ENCODE measurements at regions not wholly inside any gene's neighbourhood (a gene's known extent, or its start where the extent isn't known, plus 50 kb on each side); places are given as distances from the start of the nearest gene placed in this dataset.

DNA sequence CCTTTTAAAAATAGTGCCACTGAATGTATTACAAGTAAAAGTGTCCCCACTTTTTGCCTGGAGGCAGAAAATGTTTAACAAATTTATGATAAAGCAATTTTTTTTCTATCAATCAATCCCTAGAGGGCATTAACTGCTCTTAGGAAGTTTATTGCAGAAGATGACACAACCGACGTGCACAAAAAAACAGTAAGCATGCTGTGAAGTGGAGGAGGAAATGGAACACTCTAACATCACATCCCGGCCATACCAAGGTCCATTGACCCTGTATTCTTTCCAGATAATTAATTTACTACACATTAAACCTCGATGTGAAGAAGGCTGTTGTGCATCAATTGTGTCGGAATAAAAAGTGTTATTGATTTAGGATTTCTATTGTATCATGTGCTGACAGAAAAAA is 264.9 kb upstream of the NR5A2 start:
- Histone ChIP-seq H3K9me3 (peaks cover 6% of the 10 kb centered on the region), H3K4me3 (no peak overlapping the region), H3K36me3 (no peaks in the 10 kb centered on the region), H3K27ac (no peak overlapping the region), H3K27me3 (no peaks in the 10 kb centered on the region), H3K4me1 (no peaks in the 10 kb centered on the region)
- TF ChIP-seq POLR2AphosphoS5 (IDR thresholded peaks at IDR 0.05) (no peak), EP300 (IDR thresholded peaks at IDR 0.05) (no peak), POLR2A (IDR thresholded peaks at IDR 0.05) (no peak)
- TF ChIP-seq, protein P1, sequence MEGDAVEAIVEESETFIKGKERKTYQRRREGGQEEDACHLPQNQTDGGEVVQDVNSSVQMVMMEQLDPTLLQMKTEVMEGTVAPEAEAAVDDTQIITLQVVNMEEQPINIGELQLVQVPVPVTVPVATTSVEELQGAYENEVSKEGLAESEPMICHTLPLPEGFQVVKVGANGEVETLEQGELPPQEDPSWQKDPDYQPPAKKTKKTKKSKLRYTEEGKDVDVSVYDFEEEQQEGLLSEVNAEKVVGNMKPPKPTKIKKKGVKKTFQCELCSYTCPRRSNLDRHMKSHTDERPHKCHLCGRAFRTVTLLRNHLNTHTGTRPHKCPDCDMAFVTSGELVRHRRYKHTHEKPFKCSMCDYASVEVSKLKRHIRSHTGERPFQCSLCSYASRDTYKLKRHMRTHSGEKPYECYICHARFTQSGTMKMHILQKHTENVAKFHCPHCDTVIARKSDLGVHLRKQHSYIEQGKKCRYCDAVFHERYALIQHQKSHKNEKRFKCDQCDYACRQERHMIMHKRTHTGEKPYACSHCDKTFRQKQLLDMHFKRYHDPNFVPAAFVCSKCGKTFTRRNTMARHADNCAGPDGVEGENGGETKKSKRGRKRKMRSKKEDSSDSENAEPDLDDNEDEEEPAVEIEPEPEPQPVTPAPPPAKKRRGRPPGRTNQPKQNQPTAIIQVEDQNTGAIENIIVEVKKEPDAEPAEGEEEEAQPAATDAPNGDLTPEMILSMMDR (IDR thresholded peaks at IDR 0.05): no peak
- no peak for DNase-seq (ENCODE audit: low spot score in 2 of 2)
- 63% methylated on average over 5 of the region's 5 CpGs for WGBS

DNA sequence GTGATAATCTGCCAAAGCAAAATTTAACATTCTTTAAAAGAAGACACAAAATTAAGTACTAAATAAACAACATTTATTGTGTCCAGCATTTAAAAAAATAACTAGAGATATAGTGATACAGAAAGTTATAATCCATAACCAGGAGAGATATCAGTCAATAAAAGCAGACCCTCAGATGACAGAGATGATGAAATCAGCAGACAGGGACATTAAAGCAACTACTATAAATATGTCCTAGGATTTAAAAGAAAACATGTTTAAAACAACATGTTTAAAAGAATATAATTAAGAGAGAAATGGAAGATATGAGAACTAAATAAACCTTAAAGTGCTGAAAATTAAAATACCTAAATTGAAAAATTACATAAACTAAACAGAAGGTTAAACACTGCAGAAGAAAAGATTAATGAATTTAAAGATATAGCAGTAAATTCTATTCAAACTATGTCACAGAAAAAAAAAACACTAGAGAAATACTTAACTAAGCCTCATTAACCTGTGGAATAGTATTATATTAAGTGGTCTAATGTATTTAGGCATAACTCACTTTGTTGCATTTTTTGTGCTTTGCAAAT is 261.2 kb upstream of the NR5A2 start:
- Histone ChIP-seq H3K9me3 (peaks cover 6% of the 10 kb centered on the region), H3K4me1 (no peaks in the 10 kb centered on the region), H3K27me3 (no peaks in the 10 kb centered on the region), H3K4me3 (no peak overlapping the region), H3K27ac (no peak overlapping the region), H3K36me3 (no peaks in the 10 kb centered on the region)
- TF ChIP-seq POLR2A (IDR thresholded peaks at IDR 0.05) (no peak), EP300 (IDR thresholded peaks at IDR 0.05) (no peak)
- TF ChIP-seq, protein P1 (IDR thresholded peaks at IDR 0.05): no peak
- no peak for DNase-seq (ENCODE audit: low spot score in 2 of 2)

DNA sequence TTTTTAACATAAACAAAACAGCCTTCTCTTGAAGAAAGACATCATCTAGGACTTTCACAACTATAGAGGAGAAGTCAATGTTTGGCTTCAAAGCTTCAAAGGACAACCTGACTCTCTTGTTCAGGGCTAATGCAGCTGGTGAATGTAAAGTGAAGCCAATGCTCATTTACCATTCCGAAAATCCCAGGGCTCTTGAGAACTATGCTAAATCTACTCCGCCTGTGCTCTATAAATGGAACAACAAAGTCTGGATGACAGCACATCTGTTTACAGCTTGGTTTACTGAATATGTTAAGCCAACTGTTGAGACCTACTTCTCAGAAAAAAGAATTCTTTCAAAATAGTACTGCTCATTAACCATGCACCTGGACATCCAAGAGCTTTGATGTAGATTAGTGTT is 259.8 kb upstream of the NR5A2 start:
- no peak for DNase-seq (ENCODE audit: low spot score in 2 of 2)
- WGBS: 92% methylated on average over 2 of the region's 2 CpGs
- no peaks in the 10 kb centered on the region for H3K36me3 ChIP-seq
- H3K4me1 ChIP-seq: no peaks in the 10 kb centered on the region
- TF ChIP-seq POLR2A (IDR thresholded peaks at IDR 0.05) (no peak), POLR2AphosphoS5 (IDR thresholded peaks at IDR 0.05) (no peak), EP300 (IDR thresholded peaks at IDR 0.05) (no peak)
- TF ChIP-seq, protein P1 (IDR thresholded peaks at IDR 0.05): no peak
- H3K27ac ChIP-seq: no peak overlapping the region
- no peaks in the 10 kb centered on the region for H3K27me3 ChIP-seq
- H3K4me3 ChIP-seq: no peak overlapping the region
- peaks cover 6% of the 10 kb centered on the region for H3K9me3 ChIP-seq

DNA sequence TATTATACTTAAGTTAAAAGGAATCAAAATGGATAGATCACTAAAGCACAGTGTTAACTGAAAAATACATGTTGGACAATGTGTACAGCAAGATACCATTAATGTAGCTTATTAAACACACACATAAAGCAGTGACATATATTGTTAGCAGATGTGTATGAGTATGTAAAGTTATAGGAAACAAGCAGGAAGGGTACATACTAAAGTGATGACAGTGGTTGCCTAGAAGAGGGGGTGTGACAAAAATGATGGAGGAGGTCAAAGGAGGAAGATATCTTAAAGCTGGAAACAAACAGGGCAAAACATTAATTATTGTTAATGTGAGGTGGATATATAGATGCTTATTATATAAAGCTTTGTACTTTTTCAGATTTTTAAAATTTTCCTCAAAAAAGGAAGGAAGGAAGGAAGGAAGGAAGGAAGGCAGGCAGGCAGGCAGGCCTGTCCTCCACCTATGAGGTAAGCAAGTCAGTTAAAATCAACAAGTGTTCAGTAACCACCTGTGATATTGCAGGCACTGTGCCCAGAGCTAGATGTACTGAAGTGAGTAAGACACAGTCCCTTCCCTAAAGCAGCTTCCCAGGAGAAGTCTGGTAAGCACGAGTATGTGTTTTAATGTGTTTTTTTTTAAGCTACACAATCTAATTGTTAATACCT is 252.9 kb upstream of the NR5A2 start:
- DNase-seq (ENCODE audit: low spot score in 2 of 2): no peak
- Histone ChIP-seq H3K27ac (no peak overlapping the region), H3K4me3 (no peak overlapping the region), H3K4me1 (no peaks in the 10 kb centered on the region), H3K27me3 (no peaks in the 10 kb centered on the region), H3K36me3 (no peaks in the 10 kb centered on the region), H3K9me3 (no peaks in the 10 kb centered on the region)
- no peak for TF ChIP-seq POLR2AphosphoS5 (IDR thresholded peaks at IDR 0.05)
- 35% methylated on average over 1 of the region's 1 CpG for WGBS

DNA sequence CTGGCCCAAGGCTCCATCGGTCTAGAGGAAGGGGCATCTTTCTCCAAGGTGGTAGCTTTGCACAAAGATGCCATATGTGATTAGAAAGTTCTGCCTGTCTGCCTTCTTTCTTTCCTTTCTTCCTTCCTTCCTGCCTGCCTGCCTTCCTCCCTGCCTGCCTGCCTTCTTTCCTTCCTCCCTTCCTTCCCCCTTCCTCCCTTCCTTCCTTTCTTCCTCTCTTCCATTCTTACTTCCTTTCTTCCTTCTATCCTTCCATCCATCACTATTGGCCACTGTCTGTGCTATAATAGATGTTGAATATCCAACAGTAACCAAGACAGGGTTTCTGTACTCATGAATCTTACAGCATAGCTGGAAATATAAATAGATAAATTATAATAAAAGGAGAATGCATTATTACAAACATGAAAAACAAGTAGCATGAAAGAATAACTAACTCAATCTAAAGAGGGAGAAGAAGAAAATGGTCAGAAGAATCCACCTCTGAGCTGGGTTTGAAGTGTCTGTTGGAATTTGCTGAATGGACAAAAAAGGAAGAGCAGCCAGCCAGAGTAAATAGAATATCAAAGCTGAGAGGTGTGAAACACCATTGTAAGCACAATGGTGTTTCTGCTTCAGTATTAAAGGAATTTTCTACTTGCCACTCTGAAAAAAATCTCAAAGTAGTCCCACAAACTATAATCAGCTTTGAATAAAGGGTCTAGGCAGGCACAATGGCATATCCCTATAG is 250.6 kb upstream of the NR5A2 start:
- WGBS: 88% methylated on average over 1 of the region's 1 CpG
- no peak overlapping the region for H3K4me3 ChIP-seq
- no peak for DNase-seq (ENCODE audit: low spot score in 2 of 2)

More for the DNA sequence above, 250.6 kb upstream of the NR5A2 start:
- no peaks in the 10 kb centered on the region for H3K36me3 ChIP-seq
- no peaks in the 10 kb centered on the region for H3K9me3 ChIP-seq
- TF ChIP-seq POLR2A (IDR thresholded peaks at IDR 0.05) (no peak), EP300 (IDR thresholded peaks at IDR 0.05) (no peak), POLR2AphosphoS5 (IDR thresholded peaks at IDR 0.05) (no peak)
- TF ChIP-seq, protein P1 (IDR thresholded peaks at IDR 0.05): no peak
- no peak overlapping the region for H3K27ac ChIP-seq
- no peaks in the 10 kb centered on the region for H3K4me1 ChIP-seq
- no peaks in the 10 kb centered on the region for H3K27me3 ChIP-seq

Measured in suprapubic skin (tissue), 4 donors.